ENCODE measurements at regions not wholly inside any gene's neighbourhood (a gene's known extent, or its start where the extent isn't known, plus 50 kb on each side); places are given as distances from the start of the nearest gene placed in this dataset.

DNA sequence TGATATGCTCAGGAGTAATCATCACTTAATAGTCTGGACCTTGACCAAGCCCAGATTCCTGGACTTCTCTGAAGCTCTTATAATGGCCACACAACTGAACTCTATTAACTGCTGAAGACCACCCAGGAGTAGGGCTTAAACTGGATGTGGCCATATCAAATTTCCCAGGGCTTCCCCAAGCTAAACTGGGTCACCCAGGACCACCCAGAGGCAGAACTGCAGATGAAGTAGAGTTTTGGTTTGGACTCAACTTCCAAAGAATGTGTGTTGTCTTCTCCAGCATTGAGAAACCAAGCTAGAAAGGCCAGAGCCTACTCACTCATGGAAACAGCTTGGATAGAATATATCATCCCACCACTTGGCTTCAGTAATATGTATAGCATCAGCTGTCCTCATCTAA, 358.2 kb upstream of the MEOX2 start:
- H3K4me1 ChIP-seq, result no peaks in the 10 kb centered on the region
- H3K36me3 ChIP-seq, result no peaks in the 10 kb centered on the region
- no peaks in the 10 kb centered on the region for H3K9me3 ChIP-seq
- TF ChIP-seq, protein P1, sequence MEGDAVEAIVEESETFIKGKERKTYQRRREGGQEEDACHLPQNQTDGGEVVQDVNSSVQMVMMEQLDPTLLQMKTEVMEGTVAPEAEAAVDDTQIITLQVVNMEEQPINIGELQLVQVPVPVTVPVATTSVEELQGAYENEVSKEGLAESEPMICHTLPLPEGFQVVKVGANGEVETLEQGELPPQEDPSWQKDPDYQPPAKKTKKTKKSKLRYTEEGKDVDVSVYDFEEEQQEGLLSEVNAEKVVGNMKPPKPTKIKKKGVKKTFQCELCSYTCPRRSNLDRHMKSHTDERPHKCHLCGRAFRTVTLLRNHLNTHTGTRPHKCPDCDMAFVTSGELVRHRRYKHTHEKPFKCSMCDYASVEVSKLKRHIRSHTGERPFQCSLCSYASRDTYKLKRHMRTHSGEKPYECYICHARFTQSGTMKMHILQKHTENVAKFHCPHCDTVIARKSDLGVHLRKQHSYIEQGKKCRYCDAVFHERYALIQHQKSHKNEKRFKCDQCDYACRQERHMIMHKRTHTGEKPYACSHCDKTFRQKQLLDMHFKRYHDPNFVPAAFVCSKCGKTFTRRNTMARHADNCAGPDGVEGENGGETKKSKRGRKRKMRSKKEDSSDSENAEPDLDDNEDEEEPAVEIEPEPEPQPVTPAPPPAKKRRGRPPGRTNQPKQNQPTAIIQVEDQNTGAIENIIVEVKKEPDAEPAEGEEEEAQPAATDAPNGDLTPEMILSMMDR (IDR thresholded peaks at IDR 0.05; ENCODE audit: low read depth, low read length), result no peak
- no peak overlapping the region for H3K4me3 ChIP-seq (ENCODE audit: low read depth, low read length)
- H3K27me3 ChIP-seq, result no peaks in the 10 kb centered on the region
- no peak for DNase-seq

GRCh38 chr7:16040346-16040745, 353.9 kb upstream of the MEOX2 start:
- H3K4me1 ChIP-seq, result no peaks in the 10 kb centered on the region
- H3K9me3 ChIP-seq, result no peaks in the 10 kb centered on the region
- no peak overlapping the region for H3K4me3 ChIP-seq (ENCODE audit: low read depth, low read length)
- H3K27me3 ChIP-seq, result no peaks in the 10 kb centered on the region
- H3K36me3 ChIP-seq, result no peaks in the 10 kb centered on the region
- TF ChIP-seq, protein P1 (IDR thresholded peaks at IDR 0.05; ENCODE audit: low read depth, low read length), result no peak
- DNase-seq, result no peak

- Histone ChIP-seq H3K27me3 (no peaks in the 10 kb centered on the region), H3K4me1 (no peaks in the 10 kb centered on the region), H3K36me3 (no peaks in the 10 kb centered on the region), H3K9me3 (no peaks in the 10 kb centered on the region), H3K4me3 (ENCODE audit: low read depth, low read length) (no peak overlapping the region)
- TF ChIP-seq, protein P1 (IDR thresholded peaks at IDR 0.05; ENCODE audit: low read depth, low read length), result no peak
- DNase-seq, result no peak
Observed at GRCh38 chr7:16038906-16039305, 352.4 kb upstream of the MEOX2 start.

DNA sequence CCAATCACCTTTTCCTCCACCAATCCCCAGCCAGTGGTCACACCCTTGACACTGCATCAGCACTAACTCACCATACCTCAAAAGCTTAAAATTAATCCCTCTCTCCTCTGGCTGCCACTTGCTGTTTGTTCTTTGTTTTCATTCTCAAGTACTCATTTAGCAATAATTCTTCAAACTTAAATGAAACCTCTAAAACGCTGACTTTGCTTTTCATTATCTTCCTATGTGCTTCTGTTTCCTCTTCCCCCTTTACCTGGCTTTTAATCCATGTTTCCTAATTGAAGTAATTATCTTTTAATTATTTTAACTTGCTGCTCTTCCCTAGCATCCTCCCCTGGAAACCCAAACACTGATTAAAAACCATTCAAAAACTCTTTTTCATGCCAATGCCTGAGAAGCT, 348.9 kb upstream of the MEOX2 start:
- TF ChIP-seq, protein P1 (IDR thresholded peaks at IDR 0.05; ENCODE audit: low read depth, low read length), result no peak
- Histone ChIP-seq H3K4me1 (no peaks in the 10 kb centered on the region), H3K9me3 (no peaks in the 10 kb centered on the region), H3K4me3 (ENCODE audit: low read depth, low read length) (no peak overlapping the region), H3K27me3 (no peaks in the 10 kb centered on the region; the same call in 1 of the 2 replicates), H3K36me3 (no peaks in the 10 kb centered on the region)
- DNase-seq, result no peak

GRCh38 chr7:16034866-16035265, 348.4 kb upstream of the MEOX2 start:
- DNase-seq, result no peak
- TF ChIP-seq, protein P1 (IDR thresholded peaks at IDR 0.05; ENCODE audit: low read depth, low read length), result no peak
- H3K9me3 ChIP-seq, result no peaks in the 10 kb centered on the region
- no peaks in the 10 kb centered on the region for H3K36me3 ChIP-seq
- H3K27me3 ChIP-seq, result no peaks in the 10 kb centered on the region; the same call in 1 of the 2 replicates
- no peak overlapping the region for H3K4me3 ChIP-seq (ENCODE audit: low read depth, low read length)
- no peaks in the 10 kb centered on the region for H3K4me1 ChIP-seq

DNA sequence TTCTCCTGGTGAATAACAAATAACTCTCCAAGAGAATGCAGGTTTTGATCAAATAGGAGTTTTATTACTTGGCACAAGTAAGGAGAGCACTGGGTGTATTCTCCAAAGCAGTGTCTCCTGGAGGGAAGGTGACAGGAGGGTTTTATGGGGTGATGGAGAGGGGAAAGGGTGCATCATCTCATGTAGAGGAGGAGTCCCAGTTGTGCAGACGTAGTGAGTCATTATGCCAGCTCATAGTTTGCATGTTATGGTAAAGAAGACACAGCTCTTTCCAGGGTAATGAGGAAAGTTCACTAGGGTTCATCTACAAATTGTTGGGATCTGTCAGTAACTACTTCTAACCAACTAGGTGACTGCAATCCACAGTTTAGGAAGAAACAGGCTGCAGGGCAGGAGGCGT, 347.9 kb upstream of the MEOX2 start:
- DNase-seq, result no peak
- no peaks in the 10 kb centered on the region; the same call in 1 of the 2 replicates for H3K27me3 ChIP-seq
- TF ChIP-seq, protein P1 (IDR thresholded peaks at IDR 0.05; ENCODE audit: low read depth, low read length), result no peak
- no peaks in the 10 kb centered on the region for H3K9me3 ChIP-seq
- no peak overlapping the region for H3K4me3 ChIP-seq (ENCODE audit: low read depth, low read length)
- H3K36me3 ChIP-seq, result no peaks in the 10 kb centered on the region
- H3K4me1 ChIP-seq, result no peaks in the 10 kb centered on the region

Data from BE2C (cell line).